ENCODE measurements at regions not wholly inside any gene's neighbourhood (a gene's known extent, or its start where the extent isn't known, plus 50 kb on each side); places are given as distances from the start of the nearest gene placed in this dataset.

DNA sequence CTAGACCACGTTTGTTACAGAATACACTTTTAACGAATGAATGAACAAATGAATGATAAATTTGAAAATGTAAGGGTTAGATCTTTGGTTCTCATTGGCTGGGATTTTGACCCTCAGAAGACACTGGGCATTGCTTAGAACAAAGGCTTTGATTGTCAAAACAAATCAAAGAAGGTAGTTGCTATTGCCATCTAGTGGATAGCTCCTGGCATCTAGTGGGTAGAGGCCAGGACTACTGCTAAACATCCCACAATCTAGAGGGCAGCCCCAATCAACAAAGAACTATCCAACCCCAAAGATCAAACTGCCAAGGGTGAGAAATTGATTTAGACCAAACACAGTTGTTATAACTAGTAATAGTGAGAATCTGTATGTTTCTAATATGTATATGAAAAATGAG, 552.3 kb downstream of the KCNJ3 start:
- Histone ChIP-seq H2BK12ac (ENCODE audit: insufficient read length, low read depth, low read length) (no peak overlapping the region), H2BK20ac (ENCODE audit: low read depth, low read length, poor library complexity, severe bottlenecking) (no peak overlapping the region), H3K79me1 (ENCODE audit: insufficient read depth, low read depth, low read length, poor library complexity, severe bottlenecking) (no peaks in the 10 kb centered on the region), H4K20me1 (ENCODE audit: control insufficient read depth, insufficient read depth, insufficient read length) (no peaks in the 10 kb centered on the region), H3K14ac (ENCODE audit: insufficient read depth, low read length) (no peak overlapping the region), H3K4ac (ENCODE audit: low read depth, low read length) (no peak overlapping the region), H4K8ac (replicated peaks; ENCODE audit: insufficient read length, low read depth, low read length) (no peak overlapping the region), H3K9ac (ENCODE audit: extremely low read depth, insufficient read length, low read length) (no peak overlapping the region), H3K4me1 (ENCODE audit: insufficient read depth, low read length) (no peaks in the 10 kb centered on the region), H2BK5ac (ENCODE audit: insufficient read length, low read length) (no peak overlapping the region), H2BK120ac (ENCODE audit: low read depth, low read length, poor library complexity, severe bottlenecking) (no peak overlapping the region), H2AK5ac (ENCODE audit: insufficient read length, low read length) (no peak overlapping the region), H3K56ac (ENCODE audit: insufficient read length, low read depth, low read length) (no peak overlapping the region), H3K79me2 (ENCODE audit: insufficient read depth, low read length) (no peaks in the 10 kb centered on the region), H4K5ac (ENCODE audit: insufficient read length, low read depth, low read length) (no peak overlapping the region), H3T11ph (ENCODE audit: low read length) (no peak overlapping the region), H2AFZ (ENCODE audit: low read length) (no peak overlapping the region), H3K18ac (ENCODE audit: insufficient read length, low read depth, low read length) (no peak overlapping the region), H2BK15ac (ENCODE audit: low read depth, low read length) (no peak overlapping the region), H4K91ac (ENCODE audit: insufficient read length, low read depth, low read length) (no peak overlapping the region), H3K23me2 (ENCODE audit: insufficient read length, low read depth, low read length, poor library complexity, severe bottlenecking) (no peaks in the 10 kb centered on the region), H3K23ac (ENCODE audit: insufficient read length, low read depth, low read length) (no peak overlapping the region), H3K4me2 (ENCODE audit: insufficient read depth, insufficient read length, low read length) (no peak overlapping the region), H3K27me3 (ENCODE audit: insufficient read depth, low read length) (no peaks in the 10 kb centered on the region), H3K27ac (ENCODE audit: insufficient read length, low read depth, low read length) (no peak overlapping the region), H3K9me3 (ENCODE audit: control insufficient read depth, low read depth, low read length) (no peaks in the 10 kb centered on the region)
- no peaks in the 10 kb centered on the region for H3K36me3 Mint-ChIP-seq (ENCODE audit: insufficient read depth in 1 of 3, low read depth in 3 of 3)
- no peak overlapping the region for H3K27ac Mint-ChIP-seq
- peaks cover 3 to 7% of the 10 kb centered on the region in 2 experiments for H3K4me1 Mint-ChIP-seq
- no peak for DNase-seq
- H3K4me3 Mint-ChIP-seq: no peak overlapping the region
- H3K9me3 Mint-ChIP-seq: no peaks in the 10 kb centered on the region
- no peaks in the 10 kb centered on the region for H3K27me3 Mint-ChIP-seq (ENCODE audit: low read depth)
- TF ChIP-seq CTCF (conservative IDR thresholded peaks at IDR 0.05): peak; percentile 66
- WGBS (ENCODE audit: extremely low coverage, insufficient read length, low lambda C conversion rate): no CpG with 5 or more reads among the region's 2 CpGs

Measured in H9 (cell line).